GM12878 (cell line): ENCODE measurements at regions not wholly inside any gene's neighbourhood (a gene's known extent, or its start where the extent isn't known, plus 50 kb on each side); places are given as distances from the start of the nearest gene placed in this dataset.

Experiments
- ATAC-seq: fragments of 200-7000 bp; cut with Tn5 transposase; 3 replicates; pipeline ENCODE4 v1.9.1; 2020; ENCODE audit warnings: mild to moderate bottlenecking, moderate library complexity
- BruUV-seq: library from RNA; stranded (reverse); fragments of 400-500 nt; replicated peaks from 2 replicates; lab custom pipeline; 2021; lab: Mats Ljungman, UMichigan
- CTCF ChIA-PET: fragments of 300-600 bp; sonication (Branson Sonifier 250); formaldehyde crosslinking; extraction: SDS; loops from one replicate; lab custom pipeline; 2021; ENCODE audit warnings: inconsistent platforms; lab: Yijun Ruan, JAX
- POLR2A ChIA-PET: fragments of 350-600 bp; formaldehyde crosslinking; extraction: SDS; loops from one replicate; lab custom pipeline; 2021; ENCODE audit warnings: inconsistent platforms; lab: Charles Lee
- RAD21 ChIA-PET: fragments of 300-600 bp; sonication (Branson Sonifier 250); formaldehyde crosslinking; loops from one replicate; lab custom pipeline; 2023; ENCODE audit warnings: antibody characterized with exemption; ENCODE audit not compliant: unreplicated experiment; lab: Charles Lee
- SMC1A ChIA-PET: fragments of 300-600 bp; sonication (Branson Sonifier 250); formaldehyde crosslinking; loops from one replicate; lab custom pipeline; 2023; ENCODE audit not compliant: unreplicated experiment, uncharacterized antibody; lab: Charles Lee
- DNase-seq: peaks from one replicate; pipeline ENCODE4 v3.0.0-alpha.2; 2011; ENCODE audit warnings: low read depth, low spot score
- FAIRE-seq: peaks from 3 replicates; lab custom pipeline; 2011; peaks lifted over from hg19 to GRCh38; lab: Jason Lieb, UNC
- H2AFZ ChIP-seq: 2 replicates; pipeline ENCODE4 v1.6.0; 2011; ENCODE audit warnings: low read depth, low read length, control low read depth; ENCODE audit not compliant: control insufficient read depth
- H3K27ac ChIP-seq: 2 replicates; pipeline ENCODE4 v1.5.1; 2011; ENCODE audit warnings: control low read depth; ENCODE audit not compliant: control insufficient read depth, insufficient read depth
- H3K27me3 ChIP-seq, 2 experiments: replicated peaks in 1 of 2; 2 replicates each; pipeline versions ENCODE4 v1.6.0 to v1.6.1; 2011; ENCODE audit warnings: low read length in 1 of 2; ENCODE audit not compliant: control insufficient read depth in 2 of 2, insufficient read depth in 2 of 2
- H3K36me3 ChIP-seq, 2 experiments: 2 replicates each; pipeline ENCODE4 v1.5.1; 2011; ENCODE audit warnings: low read length in 1 of 2; ENCODE audit not compliant: control insufficient read depth in 2 of 2, insufficient read depth in 2 of 2
- H3K4me1 ChIP-seq: 2 replicates; pipeline ENCODE4 v1.6.1; 2011; ENCODE audit warnings: mild to moderate bottlenecking, low read length, moderate library complexity, mixed read lengths; ENCODE audit not compliant: control insufficient read depth, insufficient read depth
- H3K4me2 ChIP-seq: 2 replicates; pipeline ENCODE4 v1.6.0; 2011; ENCODE audit warnings: control low read depth; ENCODE audit not compliant: control insufficient read depth, insufficient read depth
- H3K4me3 ChIP-seq: fragments of 200-600 bp; sonication (generic); 2 replicates; pipeline ENCODE4 v1.5.1; 2016
- H3K79me2 ChIP-seq: 2 replicates; pipeline ENCODE4 v1.6.0; 2011; ENCODE audit warnings: low read length; ENCODE audit not compliant: control insufficient read depth, insufficient read depth
- H3K9ac ChIP-seq: 2 replicates; pipeline ENCODE4 v1.8.0; 2011; ENCODE audit warnings: low read length, control low read depth, mixed read lengths; ENCODE audit not compliant: control insufficient read depth, insufficient read depth
- H3K9me3 ChIP-seq: replicated peaks from 3 replicates; pipeline ENCODE4 v1.5.1; 2011; ENCODE audit warnings: mild to moderate bottlenecking, low read length; ENCODE audit not compliant: control insufficient read depth, insufficient read depth
- H4K20me1 ChIP-seq: 2 replicates; pipeline ENCODE4 v1.6.0; 2011; ENCODE audit not compliant: control insufficient read depth, insufficient read depth
- BCL3 ChIP-seq: IDR thresholded peaks from 2 replicates; pipeline ENCODE4 v1.6.1; 2011; ENCODE audit warnings: borderline replicate concordance, low read depth, mild to moderate bottlenecking, moderate library complexity, low read length; ENCODE audit not compliant: insufficient read depth, poor library complexity, severe bottlenecking
- ETV6 ChIP-seq, 2 experiments: fragments of 450-650 bp in 1 of 2; IDR thresholded peaks in 1 of 2; conservative IDR thresholded peaks in 1 of 2; 2 replicates each; pipeline ENCODE4 v1.6.1; 2014; ENCODE audit warnings: antibody characterized with exemption in 1 of 2, borderline replicate concordance in 1 of 2, low read depth in 1 of 2, mild to moderate bottlenecking in 1 of 2, moderate library complexity in 1 of 2
- IKZF2 ChIP-seq, 2 experiments: fragments of 450-650 bp; IDR thresholded peaks; 2 replicates each; pipeline ENCODE4 v1.6.1; 2017; ENCODE audit warnings: mild to moderate bottlenecking in 2 of 2, moderate library complexity in 2 of 2
- IRF4 ChIP-seq: IDR thresholded peaks from 2 replicates; pipeline ENCODE4 v1.6.1; 2011; ENCODE audit warnings: low read depth, low read length
- KAT2A ChIP-seq: conservative IDR thresholded peaks from 2 replicates; pipeline ENCODE4 v1.6.1; 2011; ENCODE audit warnings: low read depth, low read length; ENCODE audit not compliant: control insufficient read depth
- NR2C2 ChIP-seq: IDR thresholded peaks from 2 replicates; pipeline ENCODE4 v1.6.1; 2011; ENCODE audit warnings: borderline replicate concordance, low read depth; ENCODE audit not compliant: control insufficient read depth, insufficient read length
- NR2F1 ChIP-seq: fragments of 450-650 bp; conservative IDR thresholded peaks from 2 replicates; pipeline ENCODE4 v1.6.1; 2017; ENCODE audit warnings: mild to moderate bottlenecking
- PRDM15 ChIP-seq: fragments of 450-650 bp; formaldehyde crosslinking; IDR thresholded peaks from 2 replicates; pipeline ENCODE4 v1.4.0; 2020; ENCODE audit warnings: mild to moderate bottlenecking, moderate library complexity
- RBBP5 ChIP-seq: fragments of 200-600 bp; sonication (generic); conservative IDR thresholded peaks from 2 replicates; pipeline ENCODE4 v1.6.1; 2016
- RCOR1 ChIP-seq: conservative IDR thresholded peaks from 2 replicates; pipeline ENCODE4 v1.6.1; 2012; ENCODE audit warnings: low read depth, low read length, improper control_type of control experiment
- SMAD1 ChIP-seq: fragments of 450-650 bp; IDR thresholded peaks from 2 replicates; pipeline ENCODE4 v1.6.1; 2018; ENCODE audit warnings: mild to moderate bottlenecking, low read depth; ENCODE audit not compliant: partially characterized antibody
- SRF ChIP-seq, 2 experiments: IDR thresholded peaks; 2 replicates each; pipeline ENCODE4 v1.6.1; 2011; ENCODE audit warnings: low read depth in 2 of 2, low read length in 2 of 2, mild to moderate bottlenecking in 1 of 2, moderate library complexity in 1 of 2
- STAT1 ChIP-seq: fragments of 450-650 bp; conservative IDR thresholded peaks from 2 replicates; pipeline ENCODE4 v1.6.1; 2014; ENCODE audit warnings: antibody characterized with exemption, mild to moderate bottlenecking
- WGBS: methylation state at CpG from one replicate; pipeline ENCODE4 v1.1.6; 2016; ENCODE audit warnings: low lambda C conversion rate; ENCODE audit not compliant: insufficient replicate concordance, insufficient coverage; ENCODE audit errors: missing lambda C conversion rate; 5-methylcytosine and 5-hydroxymethylcytosine counted together
- in situ Hi-C: fragments of 300-500 bp; cut with MboI; formaldehyde crosslinking; loops from 9 replicates; pipeline ENCODE4 v1.14.3; 2018; ENCODE audit warnings: mixed read lengths
- intact Hi-C: fragments of 100-400 bp; cut with micrococcal nuclease; formaldehyde crosslinking; loops from one replicate; pipeline ENCODE4 v1.14.2; 2022; ENCODE audit not compliant: unreplicated experiment
- TF ChIP-seq, protein P1 (sequence below): IDR thresholded peaks from 2 replicates; pipeline ENCODE4 v1.6.1; 2012; ENCODE audit warnings: low read length, inconsistent platforms

DNA sequence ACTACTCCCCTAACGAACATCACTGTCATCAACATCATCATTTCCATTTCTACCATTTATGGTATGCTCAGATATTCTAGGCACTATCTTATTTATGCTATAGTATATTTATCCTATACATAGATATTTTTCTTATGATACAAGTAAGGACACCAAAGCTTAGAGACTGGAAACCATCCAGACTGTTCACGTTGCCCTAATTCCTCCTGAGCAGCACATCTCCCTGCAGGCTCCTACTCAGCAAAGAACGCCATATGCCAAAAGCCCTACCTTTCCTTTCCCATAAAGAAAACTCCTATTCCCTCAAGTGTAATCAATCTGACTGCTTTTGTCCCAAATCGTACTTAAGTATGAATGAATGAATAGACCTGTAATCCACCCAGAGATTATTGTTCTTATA lies 247.0 kb downstream of the PRELID2 start:
- CTCF ChIA-PET: no interaction called here
- 13% methylated on average over 4 of the region's 4 CpGs for WGBS
- intact Hi-C loops (no loop called here), in situ Hi-C loops (no loop called here)
- H3K36me3 ChIP-seq: no peaks in the 10 kb centered on the region
- BruUV-seq: no TSS peak
- SMC1A ChIA-PET: interaction anchor here (1.0 kb wide), 1 partner anchor 10 kb away, joined by 3 read pairs; no protein-coding TSS in a partner anchor
- H3K4me2 ChIP-seq: no peak overlapping the region
- no peak overlapping the region for H3K4me3 ChIP-seq
- H3K79me2 ChIP-seq: no peaks in the 10 kb centered on the region
- no peak for TF ChIP-seq SRF (IDR thresholded peaks at IDR 0.05; ENCODE audit: low read depth in 2 of 2, low read length in 2 of 2)
- TF ChIP-seq STAT1: no peak
- TF ChIP-seq RBBP5: no peak
- TF ChIP-seq NR2F1: no peak
- no peak for TF ChIP-seq NR2C2
- no peak for TF ChIP-seq PRDM15 (CRISPR knock-in tag)
- TF ChIP-seq KAT2A: no peak
- TF ChIP-seq, protein P1, sequence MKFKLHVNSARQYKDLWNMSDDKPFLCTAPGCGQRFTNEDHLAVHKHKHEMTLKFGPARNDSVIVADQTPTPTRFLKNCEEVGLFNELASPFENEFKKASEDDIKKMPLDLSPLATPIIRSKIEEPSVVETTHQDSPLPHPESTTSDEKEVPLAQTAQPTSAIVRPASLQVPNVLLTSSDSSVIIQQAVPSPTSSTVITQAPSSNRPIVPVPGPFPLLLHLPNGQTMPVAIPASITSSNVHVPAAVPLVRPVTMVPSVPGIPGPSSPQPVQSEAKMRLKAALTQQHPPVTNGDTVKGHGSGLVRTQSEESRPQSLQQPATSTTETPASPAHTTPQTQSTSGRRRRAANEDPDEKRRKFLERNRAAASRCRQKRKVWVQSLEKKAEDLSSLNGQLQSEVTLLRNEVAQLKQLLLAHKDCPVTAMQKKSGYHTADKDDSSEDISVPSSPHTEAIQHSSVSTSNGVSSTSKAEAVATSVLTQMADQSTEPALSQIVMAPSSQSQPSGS: no peak
- no peak for TF ChIP-seq IKZF2 (IDR thresholded peaks at IDR 0.05)
- no peak for TF ChIP-seq ETV6 (conservative IDR thresholded peaks at IDR 0.05 in 1 of 2, IDR thresholded peaks at IDR 0.05 in 1 of 2; ENCODE audit: borderline replicate concordance in 1 of 2, low read depth in 1 of 2)
- no peak for TF ChIP-seq SMAD1
- TF ChIP-seq IRF4: no peak
- no peak for TF ChIP-seq RCOR1
- TF ChIP-seq BCL3: no peak
- POLR2A ChIA-PET: no interaction called here
- no peaks in the 10 kb centered on the region for H4K20me1 ChIP-seq
- DNase-seq: no peak
- ATAC-seq: no peak
- H3K27me3 ChIP-seq: no peaks in the 10 kb centered on the region
- RAD21 ChIA-PET: no interaction called here
- FAIRE-seq: no peak
- H3K9me3 ChIP-seq: no peaks in the 10 kb centered on the region
- H3K9ac ChIP-seq: no peak overlapping the region
- H3K27ac ChIP-seq: no peak overlapping the region
- H3K4me1 ChIP-seq: no peaks in the 10 kb centered on the region
- H2AFZ ChIP-seq: no peak overlapping the region
